HL-60 (cell line): ENCODE measurements at regions not wholly inside any gene's neighbourhood (a gene's known extent, or its start where the extent isn't known, plus 50 kb on each side); places are given as distances from the start of the nearest gene placed in this dataset.

Experiments used
- GABPA ChIP-seq: IDR thresholded peaks from 2 replicates; pipeline ENCODE4 v1.6.1; 2012; ENCODE audit warnings: low read depth
- POLR2AphosphoS5 ChIP-seq: IDR thresholded peaks from 2 replicates; pipeline ENCODE4 v1.6.1; 2012; ENCODE audit warnings: low read depth
- TF ChIP-seq, protein P1 (sequence below): IDR thresholded peaks from one replicate; pipeline ENCODE4 v1.5.1; 2011; ENCODE audit warnings: low read length, control low read depth, inconsistent platforms; ENCODE audit not compliant: insufficient read depth
- TF ChIP-seq, protein P2 (sequence below): IDR thresholded peaks from 2 replicates; pipeline ENCODE4 v1.6.1; 2012; ENCODE audit warnings: low read depth; ENCODE audit not compliant: insufficient replicate concordance

DNA sequence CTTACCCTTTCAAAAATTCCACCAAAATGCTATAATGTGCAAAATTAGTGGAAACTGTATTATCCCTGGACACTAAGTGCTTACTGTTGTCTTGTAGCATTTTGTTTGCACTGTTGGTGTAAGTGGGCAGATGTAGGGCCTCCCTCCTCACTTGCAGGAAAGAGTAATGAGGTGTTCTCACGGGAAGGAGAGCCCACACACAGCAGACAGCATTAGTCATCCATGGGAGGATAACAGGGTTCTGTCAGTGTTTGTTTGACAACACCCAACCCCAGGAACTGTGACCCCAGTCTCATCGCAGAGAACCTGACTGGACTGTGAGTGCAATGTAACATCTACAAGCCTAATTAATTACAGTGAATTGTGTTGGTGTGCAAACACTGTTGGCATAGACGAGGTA is 58.7 kb upstream of the VSTM2A start:
- TF ChIP-seq, protein P1, sequence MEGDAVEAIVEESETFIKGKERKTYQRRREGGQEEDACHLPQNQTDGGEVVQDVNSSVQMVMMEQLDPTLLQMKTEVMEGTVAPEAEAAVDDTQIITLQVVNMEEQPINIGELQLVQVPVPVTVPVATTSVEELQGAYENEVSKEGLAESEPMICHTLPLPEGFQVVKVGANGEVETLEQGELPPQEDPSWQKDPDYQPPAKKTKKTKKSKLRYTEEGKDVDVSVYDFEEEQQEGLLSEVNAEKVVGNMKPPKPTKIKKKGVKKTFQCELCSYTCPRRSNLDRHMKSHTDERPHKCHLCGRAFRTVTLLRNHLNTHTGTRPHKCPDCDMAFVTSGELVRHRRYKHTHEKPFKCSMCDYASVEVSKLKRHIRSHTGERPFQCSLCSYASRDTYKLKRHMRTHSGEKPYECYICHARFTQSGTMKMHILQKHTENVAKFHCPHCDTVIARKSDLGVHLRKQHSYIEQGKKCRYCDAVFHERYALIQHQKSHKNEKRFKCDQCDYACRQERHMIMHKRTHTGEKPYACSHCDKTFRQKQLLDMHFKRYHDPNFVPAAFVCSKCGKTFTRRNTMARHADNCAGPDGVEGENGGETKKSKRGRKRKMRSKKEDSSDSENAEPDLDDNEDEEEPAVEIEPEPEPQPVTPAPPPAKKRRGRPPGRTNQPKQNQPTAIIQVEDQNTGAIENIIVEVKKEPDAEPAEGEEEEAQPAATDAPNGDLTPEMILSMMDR = no peak
- no peak for TF ChIP-seq POLR2AphosphoS5
- no peak for TF ChIP-seq GABPA
- TF ChIP-seq, protein P2, sequence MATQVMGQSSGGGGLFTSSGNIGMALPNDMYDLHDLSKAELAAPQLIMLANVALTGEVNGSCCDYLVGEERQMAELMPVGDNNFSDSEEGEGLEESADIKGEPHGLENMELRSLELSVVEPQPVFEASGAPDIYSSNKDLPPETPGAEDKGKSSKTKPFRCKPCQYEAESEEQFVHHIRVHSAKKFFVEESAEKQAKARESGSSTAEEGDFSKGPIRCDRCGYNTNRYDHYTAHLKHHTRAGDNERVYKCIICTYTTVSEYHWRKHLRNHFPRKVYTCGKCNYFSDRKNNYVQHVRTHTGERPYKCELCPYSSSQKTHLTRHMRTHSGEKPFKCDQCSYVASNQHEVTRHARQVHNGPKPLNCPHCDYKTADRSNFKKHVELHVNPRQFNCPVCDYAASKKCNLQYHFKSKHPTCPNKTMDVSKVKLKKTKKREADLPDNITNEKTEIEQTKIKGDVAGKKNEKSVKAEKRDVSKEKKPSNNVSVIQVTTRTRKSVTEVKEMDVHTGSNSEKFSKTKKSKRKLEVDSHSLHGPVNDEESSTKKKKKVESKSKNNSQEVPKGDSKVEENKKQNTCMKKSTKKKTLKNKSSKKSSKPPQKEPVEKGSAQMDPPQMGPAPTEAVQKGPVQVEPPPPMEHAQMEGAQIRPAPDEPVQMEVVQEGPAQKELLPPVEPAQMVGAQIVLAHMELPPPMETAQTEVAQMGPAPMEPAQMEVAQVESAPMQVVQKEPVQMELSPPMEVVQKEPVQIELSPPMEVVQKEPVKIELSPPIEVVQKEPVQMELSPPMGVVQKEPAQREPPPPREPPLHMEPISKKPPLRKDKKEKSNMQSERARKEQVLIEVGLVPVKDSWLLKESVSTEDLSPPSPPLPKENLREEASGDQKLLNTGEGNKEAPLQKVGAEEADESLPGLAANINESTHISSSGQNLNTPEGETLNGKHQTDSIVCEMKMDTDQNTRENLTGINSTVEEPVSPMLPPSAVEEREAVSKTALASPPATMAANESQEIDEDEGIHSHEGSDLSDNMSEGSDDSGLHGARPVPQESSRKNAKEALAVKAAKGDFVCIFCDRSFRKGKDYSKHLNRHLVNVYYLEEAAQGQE = no peak
